MM.1S (cell line): ENCODE measurements at regions not wholly inside any gene's neighbourhood (a gene's known extent, or its start where the extent isn't known, plus 50 kb on each side); places are given as distances from the start of the nearest gene placed in this dataset.

Experiments used
- DNase-seq: peaks from one replicate; pipeline ENCODE4 v3.0.0-alpha.2; 2015
- H2AFZ ChIP-seq: fragments of 300-600 bp; sonication (generic); 2 replicates; pipeline ENCODE4 v1.6.0; 2016; ENCODE audit warnings: antibody characterized with exemption, low read length
- H3F3A ChIP-seq: fragments of 300-600 bp; sonication (generic); 2 replicates; pipeline ENCODE4 v1.6.1; 2016; ENCODE audit warnings: mild to moderate bottlenecking, antibody characterized with exemption, low read length, moderate library complexity, mixed read lengths; ENCODE audit not compliant: insufficient read depth
- H3K27ac ChIP-seq: fragments of 300-600 bp; sonication (generic); 2 replicates; pipeline ENCODE4 v1.5.1; 2016; ENCODE audit warnings: mild to moderate bottlenecking, low read length
- H3K27me3 ChIP-seq: fragments of 300-600 bp; sonication (generic); replicated peaks from 2 replicates; pipeline ENCODE4 v1.6.0; 2016; ENCODE audit warnings: low read length; ENCODE audit not compliant: insufficient read depth
- H3K36me3 ChIP-seq: fragments of 300-600 bp; sonication (generic); replicated peaks from 2 replicates; pipeline ENCODE4 v1.6.1; 2016; ENCODE audit warnings: mild to moderate bottlenecking, low read length, mixed read lengths; ENCODE audit not compliant: insufficient read depth
- H3K4me1 ChIP-seq: fragments of 300-600 bp; sonication (generic); 2 replicates; pipeline ENCODE4 v1.6.1; 2016; ENCODE audit warnings: low read length, mixed read lengths
- H3K4me2 ChIP-seq: fragments of 300-600 bp; sonication (generic); 2 replicates; pipeline ENCODE4 v1.6.0; 2016; ENCODE audit warnings: low read depth, low read length
- H3K4me3 ChIP-seq: fragments of 300-600 bp; sonication (generic); 2 replicates; pipeline ENCODE4 v1.5.1; 2016; ENCODE audit warnings: low read length, mixed read lengths
- H3K79me2 ChIP-seq: fragments of 300-600 bp; sonication (generic); 2 replicates; pipeline ENCODE4 v1.6.1; 2016; ENCODE audit warnings: mixed run types, low read length, mixed read lengths
- H3K9ac ChIP-seq: fragments of 300-600 bp; sonication (generic); 2 replicates; pipeline ENCODE4 v1.6.1; 2016; ENCODE audit warnings: low read length, mixed read lengths
- H3K9me2 ChIP-seq: fragments of 300-600 bp; sonication (generic); replicated peaks from 2 replicates; pipeline ENCODE4 v1.6.1; 2016; ENCODE audit warnings: mild to moderate bottlenecking, low read length, mixed read lengths; ENCODE audit not compliant: insufficient read depth
- H3K9me3 ChIP-seq: fragments of 300-600 bp; sonication (generic); replicated peaks from 2 replicates; pipeline ENCODE4 v1.6.1; 2016; ENCODE audit warnings: mild to moderate bottlenecking, low read length, mixed read lengths; ENCODE audit not compliant: insufficient read depth
- H4K20me1 ChIP-seq: fragments of 300-600 bp; sonication (generic); 2 replicates; pipeline ENCODE4 v1.6.1; 2016; ENCODE audit warnings: mild to moderate bottlenecking, low read length, moderate library complexity, mixed read lengths; ENCODE audit not compliant: insufficient read depth
- CTCF ChIP-seq: fragments of 300-600 bp; sonication (generic); IDR thresholded peaks from 2 replicates; pipeline ENCODE4 v1.5.1; 2016; ENCODE audit warnings: antibody characterized with exemption, low read length, mixed read lengths
- EZH2 ChIP-seq: fragments of 300-600 bp; sonication (generic); optimal IDR thresholded peaks from 2 replicates; pipeline ENCODE3; 2017; ENCODE audit warnings: low read depth, mild to moderate bottlenecking, antibody characterized with exemption, low read length, mixed read lengths
- EZH2phosphoT487 ChIP-seq: fragments of 300-600 bp; sonication (generic); IDR thresholded peaks from 2 replicates; pipeline ENCODE4 v1.6.1; 2018; ENCODE audit warnings: antibody characterized with exemption, low read length

- no peaks in the 10 kb centered on the region for H3K9me2 ChIP-seq
- H3K4me2 ChIP-seq, result no peak overlapping the region
- no peak overlapping the region for H2AFZ ChIP-seq
- no peak for DNase-seq
- H3F3A ChIP-seq, result no peaks in the 10 kb centered on the region
- H3K4me1 ChIP-seq, result no peaks in the 10 kb centered on the region
- H3K27me3 ChIP-seq, result no peaks in the 10 kb centered on the region
- H3K9me3 ChIP-seq, result no peaks in the 10 kb centered on the region
- no peak for TF ChIP-seq EZH2phosphoT487
- TF ChIP-seq CTCF, result no peak
- no peak for TF ChIP-seq EZH2
- no peak overlapping the region for H3K4me3 ChIP-seq
- no peaks in the 10 kb centered on the region for H3K79me2 ChIP-seq
- H3K36me3 ChIP-seq, result no peaks in the 10 kb centered on the region
- H3K27ac ChIP-seq, result no peak overlapping the region
- H3K9ac ChIP-seq, result no peak overlapping the region
- H4K20me1 ChIP-seq, result no peaks in the 10 kb centered on the region
Measured at GRCh38 chr1:96157101-96157500, 564.5 kb upstream of the PTBP2 start.

- Histone ChIP-seq H2AFZ (no peak overlapping the region), H3K79me2 (no peaks in the 10 kb centered on the region), H3K9me2 (no peaks in the 10 kb centered on the region), H3K27me3 (no peaks in the 10 kb centered on the region), H3K9ac (no peak overlapping the region), H3K27ac (no peak overlapping the region), H3K4me1 (no peaks in the 10 kb centered on the region), H3K4me3 (no peak overlapping the region), H3F3A (no peaks in the 10 kb centered on the region), H3K4me2 (no peak overlapping the region), H4K20me1 (no peaks in the 10 kb centered on the region), H3K36me3 (no peaks in the 10 kb centered on the region), H3K9me3 (no peaks in the 10 kb centered on the region)
- no peak for TF ChIP-seq EZH2
- no peak for TF ChIP-seq CTCF
- no peak for TF ChIP-seq EZH2phosphoT487
- no peak for DNase-seq
Measured at GRCh38 chr1:96159379-96159778, 562.2 kb upstream of the PTBP2 start.

- Histone ChIP-seq H3K4me3 (no peak overlapping the region), H3K36me3 (no peaks in the 10 kb centered on the region), H3K79me2 (no peaks in the 10 kb centered on the region), H3F3A (no peaks in the 10 kb centered on the region), H3K4me1 (no peaks in the 10 kb centered on the region), H3K27me3 (no peaks in the 10 kb centered on the region), H2AFZ (no peak overlapping the region), H3K27ac (no peak overlapping the region), H3K9me2 (no peaks in the 10 kb centered on the region), H3K9me3 (no peaks in the 10 kb centered on the region), H3K9ac (no peak overlapping the region), H4K20me1 (no peaks in the 10 kb centered on the region), H3K4me2 (no peak overlapping the region)
- no peak for TF ChIP-seq CTCF
- TF ChIP-seq EZH2, result no peak
- no peak for TF ChIP-seq EZH2phosphoT487
- no peak for DNase-seq
Measured at GRCh38 chr1:96164053-96164452, 557.5 kb upstream of the PTBP2 start.
